SK-N-SH (cell line): ENCODE measurements at regions not wholly inside any gene's neighbourhood (a gene's known extent, or its start where the extent isn't known, plus 50 kb on each side); places are given as distances from the start of the nearest gene placed in this dataset.

ENCODE experiments used
- CTCF ChIA-PET: fragments of 300-600, 350-600 bp; formaldehyde crosslinking; extraction: SDS; loops from one replicate; lab custom pipeline; 2021; lab: Yijun Ruan, JAX
- POLR2A ChIA-PET: fragments of 350-600 bp; sonication (Branson Sonifier 250); formaldehyde crosslinking; extraction: SDS; loops from one replicate; lab custom pipeline; 2020; ENCODE audit warnings: antibody characterized with exemption, inconsistent platforms; lab: Yijun Ruan, JAX
- DNase-seq: peaks from one replicate; pipeline ENCODE4 v3.0.0; 2012
- H2AFZ ChIP-seq: fragments of 200-600 bp; sonication (generic); 2 replicates; pipeline ENCODE4 v1.8.1; 2016; ENCODE audit warnings: antibody characterized with exemption, mild to moderate bottlenecking, low read depth
- H3F3A ChIP-seq: fragments of 200-600 bp; sonication (generic); replicated peaks from 2 replicates; pipeline ENCODE3; 2016; ENCODE audit warnings: antibody characterized with exemption, mild to moderate bottlenecking; ENCODE audit not compliant: insufficient read depth
- H3K27ac ChIP-seq, 2 experiments: fragments of 200-500 bp in 1 of 2; fragments of 200-600 bp in 1 of 2; sonication (Bioruptor generic) in 1 of 2; sonication (generic), shearing (Covaris generic) in 1 of 2; 2 replicates each; pipeline versions ENCODE4 v1.5.1 to v1.6.1; 2014 to 2016; ENCODE audit warnings: low read depth in 2 of 2, inconsistent platforms in 1 of 2, low read length in 1 of 2, mild to moderate bottlenecking in 1 of 2, mixed read lengths in 1 of 2
- H3K27me3 ChIP-seq: fragments of 200-600 bp; sonication (generic), shearing (Covaris generic); 2 replicates; pipeline ENCODE4 v1.6.1; 2016; ENCODE audit warnings: mixed run types; ENCODE audit not compliant: insufficient read depth
- H3K36me3 ChIP-seq, 2 experiments: fragments of 200-500 bp in 1 of 2; fragments of 200-600 bp in 1 of 2; sonication (Bioruptor generic) in 1 of 2; sonication (generic) in 1 of 2; replicated peaks in 1 of 2; 2 replicates each; pipeline versions ENCODE3 to v1.5.1; 2014 to 2016; ENCODE audit warnings: low read length in 1 of 2, mild to moderate bottlenecking in 1 of 2; ENCODE audit not compliant: insufficient read depth in 2 of 2, control insufficient read depth in 1 of 2
- H3K4me1 ChIP-seq, 2 experiments: fragments of 200-500 bp in 1 of 2; fragments of 200-600 bp in 1 of 2; sonication (Bioruptor generic) in 1 of 2; sonication (generic), shearing (Covaris generic) in 1 of 2; 2 replicates each; pipeline versions ENCODE4 v1.5.1 to v1.6.1; 2014 to 2016; ENCODE audit warnings: low read depth in 1 of 2, low read length in 1 of 2, mixed run types in 1 of 2; ENCODE audit not compliant: insufficient read depth in 2 of 2, control insufficient read depth in 1 of 2
- H3K4me2 ChIP-seq: fragments of 200-600 bp; sonication (generic), shearing (Covaris generic); 2 replicates; pipeline ENCODE4 v1.6.1; 2017; ENCODE audit warnings: mixed run types
- H3K4me3 ChIP-seq, 2 experiments: fragments of 200-500 bp in 1 of 2; fragments of 200-600 bp in 1 of 2; sonication (Bioruptor generic) in 1 of 2; sonication (generic), shearing (Covaris generic) in 1 of 2; 2 replicates each; pipeline versions ENCODE4 v1.5.1 to v1.8.1; 2014 to 2016; ENCODE audit warnings: low read depth in 2 of 2, inconsistent platforms in 1 of 2, low read length in 1 of 2, mild to moderate bottlenecking in 1 of 2, mixed read lengths in 1 of 2, moderate library complexity in 1 of 2
- H3K79me2 ChIP-seq: fragments of 200-600 bp; sonication (generic); 2 replicates; pipeline ENCODE4 v1.8.1; 2017; ENCODE audit warnings: mild to moderate bottlenecking; ENCODE audit not compliant: insufficient read depth
- H3K9ac ChIP-seq: fragments of 200-600 bp; sonication (generic); 2 replicates; pipeline ENCODE4 v1.6.1; 2017; ENCODE audit warnings: mixed run types
- H3K9me2 ChIP-seq: fragments of 200-600 bp; sonication (generic); 2 replicates; pipeline ENCODE4 v1.6.1; 2017; ENCODE audit warnings: mixed run types
- H3K9me3 ChIP-seq: fragments of 200-600 bp; sonication (generic); 2 replicates; pipeline ENCODE4 v1.6.1; 2017; ENCODE audit warnings: mixed run types, mild to moderate bottlenecking, moderate library complexity
- H4K20me1 ChIP-seq: fragments of 200-600 bp; sonication (generic); 2 replicates; pipeline ENCODE4 v1.6.1; 2017; ENCODE audit warnings: mild to moderate bottlenecking, mixed run types; ENCODE audit not compliant: insufficient read depth
- CHD2 ChIP-seq: fragments of 150-350 bp; IDR thresholded peaks from 2 replicates; pipeline ENCODE4 v1.6.1; 2018; ENCODE audit warnings: low read length; ENCODE audit not compliant: partially characterized antibody
- EZH2phosphoT487 ChIP-seq: fragments of 200-600 bp; sonication (generic); IDR thresholded peaks from 2 replicates; pipeline ENCODE4 v1.6.1; 2017; ENCODE audit warnings: low read depth, mixed run types, mild to moderate bottlenecking, antibody characterized with exemption, moderate library complexity, borderline replicate concordance
- FOSL2 ChIP-seq: IDR thresholded peaks from 2 replicates; pipeline ENCODE4 v1.4.0; 2012; ENCODE audit warnings: low read depth, mild to moderate bottlenecking, moderate library complexity, borderline replicate concordance
- FOXM1 ChIP-seq: IDR thresholded peaks from 2 replicates; pipeline ENCODE4 v1.4.0; 2012; ENCODE audit warnings: low read depth, mild to moderate bottlenecking
- GATA2 ChIP-seq: sonication (generic); formaldehyde crosslinking; IDR thresholded peaks from 2 replicates; pipeline ENCODE4 v1.5.0; 2020; ENCODE audit warnings: mild to moderate bottlenecking, missing genetic modification reagents
- JUND ChIP-seq: IDR thresholded peaks from 2 replicates; pipeline ENCODE4 v1.4.0; 2012
- MAX ChIP-seq: IDR thresholded peaks from 2 replicates; pipeline ENCODE4 v1.4.0; 2012; ENCODE audit warnings: low read depth
- NRF1 ChIP-seq: IDR thresholded peaks from 2 replicates; pipeline ENCODE4 v1.6.1; 2012; ENCODE audit warnings: low read depth, mild to moderate bottlenecking, low read length
- PBX3 ChIP-seq: IDR thresholded peaks from 2 replicates; pipeline ENCODE4; 2012
- POLR2AphosphoS5 ChIP-seq: IDR thresholded peaks from 2 replicates; pipeline ENCODE4 v1.6.1; 2012; ENCODE audit warnings: low read depth, low read length
- RAD21 ChIP-seq: IDR thresholded peaks from 2 replicates; pipeline ENCODE4 v1.6.1; 2012; ENCODE audit warnings: mild to moderate bottlenecking, low read length
- SIN3A ChIP-seq: IDR thresholded peaks from 2 replicates; pipeline ENCODE4 v1.6.1; 2012; ENCODE audit warnings: low read depth, mild to moderate bottlenecking, low read length, moderate library complexity, borderline replicate concordance
- SMC3 ChIP-seq: IDR thresholded peaks from 2 replicates; pipeline ENCODE4 v1.6.1; 2012; ENCODE audit warnings: low read depth, low read length, improper control_type of control experiment
- TEAD4 ChIP-seq: IDR thresholded peaks from 2 replicates; pipeline ENCODE4 v1.4.0; 2012; ENCODE audit warnings: mild to moderate bottlenecking, borderline replicate concordance; ENCODE audit not compliant: insufficient read depth
- WGBS: methylation state at CpG from one replicate; pipeline ENCODE4 v1.1.6; 2017; ENCODE audit warnings: low lambda C conversion rate; 5-methylcytosine and 5-hydroxymethylcytosine counted together
- TF ChIP-seq, protein P1 (sequence below): fragments of 150-350 bp; IDR thresholded peaks from 2 replicates; pipeline ENCODE4 v1.6.1; 2016; ENCODE audit warnings: mild to moderate bottlenecking, low read depth, low read length
- TF ChIP-seq, protein P2 (sequence below): fragments of 200-600 bp; sonication (generic); IDR thresholded peaks from 2 replicates; pipeline ENCODE4 v1.6.1; 2017; ENCODE audit warnings: antibody characterized with exemption, mild to moderate bottlenecking, moderate library complexity

GRCh38 chr1:176379626-176380339, 83.2 kb upstream of the PAPPA2 start:
- Histone ChIP-seq H3K9me2 (no peaks in the 10 kb centered on the region), H3K4me1 (no peaks in the 10 kb centered on the region), H3F3A (no peaks in the 10 kb centered on the region), H3K9ac (no peak overlapping the region), H3K27ac (no peak overlapping the region), H3K27me3 (no peaks in the 10 kb centered on the region), H4K20me1 (no peaks in the 10 kb centered on the region), H3K4me2 (no peak overlapping the region), H2AFZ (no peak overlapping the region)
- 28% methylated on average over 5 of the region's 5 CpGs for WGBS
- DNase-seq, result no peak
- CTCF ChIA-PET, result interaction anchor here (1.1 to 5.6 kb wide), 2 partner anchors 42 to 465 kb away, joined by 4 to 50 read pairs; no protein-coding TSS in a partner anchor
- no peak for TF ChIP-seq EZH2phosphoT487
- TF ChIP-seq NRF1, result no peak
- no peak for TF ChIP-seq CHD2
- TF ChIP-seq RAD21, result no peak
- TF ChIP-seq SIN3A, result no peak
- TF ChIP-seq, protein P1, sequence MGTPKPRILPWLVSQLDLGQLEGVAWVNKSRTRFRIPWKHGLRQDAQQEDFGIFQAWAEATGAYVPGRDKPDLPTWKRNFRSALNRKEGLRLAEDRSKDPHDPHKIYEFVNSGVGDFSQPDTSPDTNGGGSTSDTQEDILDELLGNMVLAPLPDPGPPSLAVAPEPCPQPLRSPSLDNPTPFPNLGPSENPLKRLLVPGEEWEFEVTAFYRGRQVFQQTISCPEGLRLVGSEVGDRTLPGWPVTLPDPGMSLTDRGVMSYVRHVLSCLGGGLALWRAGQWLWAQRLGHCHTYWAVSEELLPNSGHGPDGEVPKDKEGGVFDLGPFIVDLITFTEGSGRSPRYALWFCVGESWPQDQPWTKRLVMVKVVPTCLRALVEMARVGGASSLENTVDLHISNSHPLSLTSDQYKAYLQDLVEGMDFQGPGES, result no peak
- no peak for TF ChIP-seq PBX3
- TF ChIP-seq MAX, result no peak
- TF ChIP-seq JUND, result no peak
- TF ChIP-seq FOSL2, result no peak
- TF ChIP-seq TEAD4, result no peak
- TF ChIP-seq, all 33 proteins: peak for 0
- POLR2A ChIA-PET, result no interaction called here
- H3K4me3 ChIP-seq, result no peak overlapping the region
- no peaks in the 10 kb centered on the region for H3K36me3 ChIP-seq
- no peaks in the 10 kb centered on the region for H3K9me3 ChIP-seq
- H3K79me2 ChIP-seq, result no peaks in the 10 kb centered on the region

DNA sequence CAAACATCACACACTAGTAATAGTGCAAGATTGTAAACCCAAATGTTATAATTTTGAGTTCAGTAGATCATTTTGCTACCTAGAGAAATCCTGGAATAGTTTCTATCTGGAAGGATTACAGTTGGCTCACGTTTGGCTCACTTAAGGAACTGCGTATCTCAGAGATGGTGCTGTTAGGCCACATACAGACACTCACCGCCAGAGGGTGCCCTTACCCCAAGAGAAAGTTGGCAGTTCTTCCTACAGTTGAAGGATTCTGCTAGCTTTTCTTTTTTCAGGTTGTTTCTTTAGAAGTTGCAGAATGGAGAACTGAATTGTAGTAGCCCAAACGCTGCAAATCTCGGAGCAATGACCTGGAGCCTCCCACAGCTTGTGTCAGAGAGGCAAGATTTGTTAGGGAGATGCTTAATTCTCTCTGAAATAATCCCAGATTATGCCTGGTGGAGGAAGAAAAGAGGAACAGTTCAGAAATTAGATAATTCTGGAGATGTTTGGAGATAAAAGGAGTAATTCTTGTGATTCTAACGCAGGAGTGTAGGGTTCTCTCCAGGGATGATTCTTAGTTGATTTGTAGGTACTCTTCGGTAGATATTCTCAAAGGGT, 87.9 kb upstream of the PAPPA2 start:
- peak; percentile 45 for DNase-seq
- Histone ChIP-seq H3K36me3 (no peaks in the 10 kb centered on the region), H3K27ac (no peak overlapping the region), H3K9me2 (no peaks in the 10 kb centered on the region), H3K4me1 (no peaks in the 10 kb centered on the region), H3K4me2 (no peak overlapping the region), H3F3A (no peaks in the 10 kb centered on the region), H3K9ac (no peak overlapping the region), H4K20me1 (no peaks in the 10 kb centered on the region), H3K27me3 (no peaks in the 10 kb centered on the region), H3K9me3 (no peaks in the 10 kb centered on the region), H3K4me3 (no peak overlapping the region; a peak in 1 of 4 replicates), H3K79me2 (no peaks in the 10 kb centered on the region), H2AFZ (no peak overlapping the region)
- ChIA-PET POLR2A (no interaction called here), CTCF (interaction anchor here (0.6 to 5.6 kb wide), 25 partner anchors 8 to 1573 kb away, joined by 3 to 50 read pairs (median 4); no protein-coding TSS in a partner anchor)
- 6% methylated on average over 7 of the region's 7 CpGs for WGBS
- TF ChIP-seq, protein P2, sequence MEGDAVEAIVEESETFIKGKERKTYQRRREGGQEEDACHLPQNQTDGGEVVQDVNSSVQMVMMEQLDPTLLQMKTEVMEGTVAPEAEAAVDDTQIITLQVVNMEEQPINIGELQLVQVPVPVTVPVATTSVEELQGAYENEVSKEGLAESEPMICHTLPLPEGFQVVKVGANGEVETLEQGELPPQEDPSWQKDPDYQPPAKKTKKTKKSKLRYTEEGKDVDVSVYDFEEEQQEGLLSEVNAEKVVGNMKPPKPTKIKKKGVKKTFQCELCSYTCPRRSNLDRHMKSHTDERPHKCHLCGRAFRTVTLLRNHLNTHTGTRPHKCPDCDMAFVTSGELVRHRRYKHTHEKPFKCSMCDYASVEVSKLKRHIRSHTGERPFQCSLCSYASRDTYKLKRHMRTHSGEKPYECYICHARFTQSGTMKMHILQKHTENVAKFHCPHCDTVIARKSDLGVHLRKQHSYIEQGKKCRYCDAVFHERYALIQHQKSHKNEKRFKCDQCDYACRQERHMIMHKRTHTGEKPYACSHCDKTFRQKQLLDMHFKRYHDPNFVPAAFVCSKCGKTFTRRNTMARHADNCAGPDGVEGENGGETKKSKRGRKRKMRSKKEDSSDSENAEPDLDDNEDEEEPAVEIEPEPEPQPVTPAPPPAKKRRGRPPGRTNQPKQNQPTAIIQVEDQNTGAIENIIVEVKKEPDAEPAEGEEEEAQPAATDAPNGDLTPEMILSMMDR, result peak; percentile 80
- no peak for TF ChIP-seq FOXM1
- TF ChIP-seq POLR2AphosphoS5, result no peak
- peak; percentile 82 for TF ChIP-seq SMC3
- TF ChIP-seq MAX, result no peak
- TF ChIP-seq GATA2 (CRISPR knock-in tag), result no peak
- TF ChIP-seq RAD21, result peak; percentile 89
